Glomerular visceral epithelial cell (primary cell): ENCODE measurements at regions not wholly inside any gene's neighbourhood (a gene's known extent, or its start where the extent isn't known, plus 50 kb on each side); places are given as distances from the start of the nearest gene placed in this dataset.
"Not testable (repeated sequence)": the region's sequence is repeated elsewhere in the genome, so short reads cannot be mapped to it uniquely, and the experiment has no call there.

Experiments used
- DNase-seq: peaks from one replicate; pipeline ENCODE4 v3.0.0-alpha.2; 2016; ENCODE audit errors: extremely low spot score

DNA sequence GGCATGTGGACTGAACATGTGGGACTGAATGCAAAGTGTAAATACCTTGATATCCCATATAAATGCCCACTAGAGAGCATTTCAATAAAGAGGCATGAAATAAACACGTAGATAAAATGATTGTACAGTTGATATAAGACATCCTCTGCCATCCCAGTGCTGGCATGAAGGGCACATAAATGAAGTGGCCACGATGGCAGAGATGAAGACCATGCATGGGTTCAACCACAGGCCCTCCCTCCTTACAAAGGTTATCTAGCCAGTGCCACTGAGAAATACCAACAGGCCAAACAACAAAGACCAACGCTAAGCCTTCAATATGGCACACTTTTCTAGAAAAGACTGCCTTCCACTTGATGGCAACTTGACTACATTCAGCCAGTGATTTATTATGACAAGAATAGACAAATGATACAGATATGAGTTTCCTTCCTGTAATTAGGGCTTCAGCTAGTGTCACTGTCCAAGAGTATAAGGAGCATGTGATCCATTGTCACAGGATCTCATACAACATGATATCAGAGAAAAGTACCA, 493.9 kb upstream of the MAP2 start:
- no peak for DNase-seq

DNA sequence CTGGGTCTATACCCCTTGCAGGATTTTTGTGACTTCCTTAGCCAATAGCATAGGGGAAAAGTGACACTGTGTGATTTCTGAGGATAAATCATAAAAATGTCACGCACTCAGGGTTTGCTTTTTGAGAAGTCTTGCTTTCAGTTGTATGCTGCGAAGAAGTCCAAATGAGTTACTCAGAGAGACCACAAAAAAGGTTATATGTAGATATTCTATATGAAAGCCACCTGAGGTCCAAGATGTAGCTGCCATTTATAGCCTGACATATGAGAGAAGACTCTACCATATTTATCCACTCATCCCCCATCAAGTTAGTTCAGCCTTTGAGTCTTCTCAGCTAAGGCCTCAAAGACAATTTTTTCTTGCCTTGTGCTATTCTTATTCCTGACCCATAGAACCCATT, 488.3 kb upstream of the MAP2 start:
- DNase-seq: no peak

DNA sequence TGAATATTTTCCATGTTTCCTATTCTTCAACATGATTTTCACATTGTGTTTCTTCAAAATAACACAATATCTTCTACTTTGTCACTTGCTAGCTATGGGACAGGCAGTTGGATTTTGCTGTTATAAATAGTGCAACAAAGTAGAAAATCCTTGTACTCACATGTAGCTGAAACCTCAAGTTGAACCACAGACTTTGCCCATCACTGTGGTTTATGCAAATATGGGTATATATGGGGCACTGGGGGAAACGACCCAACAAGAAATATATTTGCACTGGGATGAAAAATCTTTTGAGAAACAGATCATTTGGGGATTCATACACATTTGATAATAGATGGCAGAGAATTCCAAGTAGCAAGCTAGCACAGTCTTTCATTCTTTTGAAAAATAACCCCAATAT, 486.3 kb upstream of the MAP2 start:
- peak; percentile 20 for DNase-seq

DNA sequence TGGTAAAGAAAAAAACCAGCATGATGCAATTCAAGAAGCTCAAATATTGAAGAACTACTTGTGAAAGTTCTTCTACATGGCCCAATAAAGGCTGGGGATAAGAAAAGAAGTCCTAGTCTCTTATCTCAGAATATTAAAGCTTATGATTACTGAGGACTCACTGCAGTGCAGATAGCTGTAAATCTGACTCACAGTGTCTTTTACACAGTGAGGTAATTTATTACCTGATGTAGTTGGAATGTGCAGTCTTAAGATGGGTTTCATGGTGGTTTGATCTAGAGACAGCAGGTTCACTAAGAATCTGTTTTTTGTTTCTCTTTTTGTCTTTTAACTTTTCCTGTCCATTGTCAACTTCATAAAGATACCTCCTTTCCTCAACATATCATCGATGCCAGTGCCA, 484.0 kb upstream of the MAP2 start:
- DNase-seq: peak; percentile 51

DNA sequence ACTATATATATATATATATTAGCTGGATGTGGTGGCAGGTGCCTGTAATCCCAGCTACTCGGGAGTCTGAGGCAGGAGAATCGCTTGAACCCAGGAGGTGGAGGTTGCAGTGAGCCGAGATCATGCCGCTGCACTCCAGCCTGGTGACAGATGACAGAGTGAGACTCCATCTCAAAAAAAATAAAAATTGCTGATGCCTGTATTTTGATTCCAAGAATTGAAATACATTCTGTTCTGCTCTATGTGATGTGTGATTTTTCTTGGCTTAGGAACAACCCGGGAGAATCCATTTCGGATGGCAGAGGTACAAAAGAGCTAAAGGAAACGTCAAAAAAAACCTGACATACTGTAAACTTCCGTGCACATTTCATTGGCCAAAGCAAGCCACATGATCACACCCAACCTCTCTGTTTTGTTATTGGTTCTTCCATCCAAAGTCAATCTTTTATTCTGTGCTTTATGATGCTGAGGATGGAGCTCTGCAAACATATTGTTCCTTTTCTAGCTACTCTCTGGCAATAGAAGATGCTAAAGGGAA, 478.1 kb upstream of the MAP2 start:
- DNase-seq: no peak

DNA sequence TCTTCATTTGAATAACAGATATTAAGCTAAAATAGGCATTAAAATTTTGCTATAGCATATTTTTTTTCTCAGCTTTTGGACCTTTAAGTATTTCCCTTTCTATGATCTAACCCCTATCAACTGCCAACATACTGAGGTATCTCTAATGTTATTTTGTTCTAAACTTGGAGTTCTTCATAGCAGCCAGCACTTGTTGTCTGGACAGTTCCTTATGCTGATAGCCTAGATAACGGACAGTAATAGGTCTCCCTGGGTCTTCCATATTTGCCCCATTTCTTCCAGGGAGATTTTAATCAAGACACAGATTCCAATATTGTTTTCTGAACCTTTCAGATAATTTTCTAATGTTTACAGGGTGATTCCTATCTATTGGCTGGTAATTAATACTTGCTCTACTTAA, 475.8 kb upstream of the MAP2 start:
- no peak for DNase-seq

DNA sequence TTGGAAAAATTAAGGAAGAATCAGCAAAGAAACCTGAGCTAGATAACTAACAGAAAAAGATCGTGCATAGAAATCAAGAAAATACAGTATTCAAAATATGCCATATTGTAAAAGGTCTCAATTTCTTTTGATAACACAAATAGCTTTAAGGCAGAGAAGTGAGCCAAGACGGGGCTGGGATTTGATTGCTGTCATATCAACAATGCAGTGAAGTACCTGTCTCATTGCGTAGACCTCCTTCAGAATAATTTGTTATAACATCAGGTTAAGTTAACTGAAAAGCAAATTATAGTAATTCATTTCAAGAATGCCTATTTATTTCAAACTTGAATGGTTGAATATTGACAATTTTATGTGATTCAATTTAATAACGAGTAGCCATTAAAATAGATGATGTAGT, 453.8 kb upstream of the MAP2 start:
- DNase-seq: no peak

DNA sequence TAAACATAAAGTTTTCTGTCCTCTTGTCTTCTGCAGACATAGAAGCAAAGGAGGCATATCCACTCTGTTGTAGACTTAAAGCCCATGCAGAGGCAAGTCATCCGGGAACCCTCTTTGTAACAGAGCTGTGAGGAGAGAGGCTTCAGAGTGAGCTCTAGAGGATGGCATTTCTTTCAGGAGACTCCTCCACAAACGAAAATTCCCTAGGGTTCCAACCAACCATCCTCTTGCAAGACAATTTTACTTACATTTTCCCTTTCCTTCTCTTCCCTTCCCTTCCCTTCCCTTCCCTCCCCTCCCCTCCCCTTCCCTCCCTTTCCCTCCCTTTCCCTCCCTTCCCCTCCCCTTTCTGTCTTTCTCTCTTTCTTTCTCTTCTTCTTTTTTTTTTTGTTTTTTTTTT, 446.3 kb upstream of the MAP2 start:
- DNase-seq: no peak

DNA sequence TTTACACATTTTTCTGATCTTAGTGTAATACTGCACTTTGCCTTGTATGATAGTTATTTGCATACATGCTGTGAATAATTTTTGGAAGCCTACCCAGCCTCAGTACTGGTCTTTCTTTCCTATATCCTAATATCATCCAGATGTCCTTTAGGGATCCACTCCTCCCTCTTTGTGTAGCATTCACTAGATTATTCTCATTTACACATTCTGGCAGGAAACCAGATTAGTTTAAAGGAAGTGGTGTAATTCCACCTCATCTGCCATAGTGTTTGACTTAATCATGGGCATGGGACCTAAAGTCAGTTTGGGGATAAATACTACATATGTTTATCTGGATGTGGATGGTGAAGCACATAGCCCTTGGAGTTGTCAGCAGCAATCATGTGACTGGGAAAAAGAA, 444.9 kb upstream of the MAP2 start:
- DNase-seq: no peak

DNA sequence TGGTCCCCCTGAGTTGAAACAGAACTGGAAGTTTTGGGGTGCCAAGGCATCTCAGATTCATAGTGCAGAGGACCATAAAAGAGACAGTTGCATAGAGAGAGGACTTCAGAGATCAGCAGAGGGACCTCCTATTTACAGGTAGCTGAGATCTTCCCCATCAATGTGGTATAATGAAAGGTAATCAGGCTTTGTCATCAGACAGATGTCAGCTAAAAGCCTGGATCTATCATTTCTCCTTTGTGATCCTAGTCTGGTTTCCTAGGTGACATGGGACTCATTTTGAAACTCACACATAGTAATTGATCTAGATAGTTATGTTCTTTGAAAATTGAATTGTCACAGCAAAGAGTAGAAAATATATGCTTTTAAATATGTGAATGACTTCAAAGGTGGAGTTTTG, 443.5 kb upstream of the MAP2 start:
- no peak for DNase-seq

DNA sequence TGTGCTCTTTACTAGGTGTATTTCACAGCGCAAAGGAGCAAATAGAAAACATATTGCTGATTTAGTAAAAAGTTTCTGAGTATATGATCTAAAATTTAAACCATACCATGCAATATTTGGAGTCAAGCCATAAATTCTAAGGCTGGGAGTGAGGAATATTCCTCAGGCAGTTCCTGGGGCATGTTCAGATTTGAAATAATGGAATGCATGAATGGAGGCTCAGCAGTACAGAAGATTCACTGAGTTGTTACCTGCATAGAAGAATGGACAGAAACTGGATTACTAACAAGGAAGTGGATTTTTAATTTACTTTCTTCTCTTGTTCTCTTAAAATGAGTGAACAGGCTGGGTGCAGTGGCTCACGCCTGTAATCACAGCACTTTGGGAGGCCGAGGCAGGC, 441.0 kb upstream of the MAP2 start:
- no peak for DNase-seq

DNA sequence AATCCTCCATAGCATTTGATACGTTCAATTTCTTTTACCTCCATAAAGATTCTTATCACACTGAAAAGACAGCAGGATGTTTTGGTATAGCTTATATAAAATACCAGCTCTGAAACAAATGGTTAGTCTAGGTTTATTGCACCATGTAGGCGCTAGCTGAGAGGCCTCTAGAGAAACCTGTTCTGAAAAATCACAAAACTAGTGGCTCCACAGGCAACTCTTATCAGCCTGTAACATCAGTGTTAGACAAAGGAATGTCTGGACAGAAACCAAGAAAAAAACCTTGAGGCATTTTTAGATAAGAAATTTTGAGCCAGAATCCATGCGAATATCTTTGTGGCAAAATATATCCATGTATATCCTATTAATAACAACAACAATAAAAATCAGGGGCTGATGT, 440.4 kb upstream of the MAP2 start:
- no peak for DNase-seq

DNA sequence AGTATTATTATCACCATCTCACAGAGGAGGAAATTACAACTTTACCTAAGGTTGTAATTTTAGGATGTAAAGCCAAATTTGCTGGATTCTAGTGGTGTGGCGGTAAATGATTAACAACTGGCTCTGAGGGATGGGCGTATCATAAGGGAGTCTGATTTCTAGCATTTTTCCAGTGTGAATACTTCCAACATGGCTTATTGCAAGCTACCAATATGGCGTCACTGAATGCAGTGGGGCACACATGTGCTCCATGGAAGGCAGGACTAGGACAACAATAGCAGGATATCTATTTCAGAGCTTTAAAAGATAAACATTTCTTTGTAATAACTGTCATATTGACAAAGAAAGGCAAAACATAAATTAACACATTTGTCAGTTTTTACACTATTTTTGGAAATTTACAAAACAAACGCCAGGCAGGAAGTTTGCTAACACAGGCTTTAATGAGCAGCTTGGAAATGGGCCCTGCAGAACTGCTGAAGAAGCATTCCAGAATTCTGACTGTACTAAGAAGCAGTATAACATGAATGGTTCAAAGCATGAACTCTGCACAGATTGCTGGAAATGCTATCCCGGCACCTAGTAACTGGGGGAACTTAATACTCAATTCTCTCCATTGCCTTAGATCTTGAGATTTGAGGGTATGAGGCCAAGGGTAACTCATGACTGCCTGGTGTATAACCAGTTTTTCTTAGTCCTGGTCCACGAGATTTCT, 439.3 kb upstream of the MAP2 start:
- no peak for DNase-seq

DNA sequence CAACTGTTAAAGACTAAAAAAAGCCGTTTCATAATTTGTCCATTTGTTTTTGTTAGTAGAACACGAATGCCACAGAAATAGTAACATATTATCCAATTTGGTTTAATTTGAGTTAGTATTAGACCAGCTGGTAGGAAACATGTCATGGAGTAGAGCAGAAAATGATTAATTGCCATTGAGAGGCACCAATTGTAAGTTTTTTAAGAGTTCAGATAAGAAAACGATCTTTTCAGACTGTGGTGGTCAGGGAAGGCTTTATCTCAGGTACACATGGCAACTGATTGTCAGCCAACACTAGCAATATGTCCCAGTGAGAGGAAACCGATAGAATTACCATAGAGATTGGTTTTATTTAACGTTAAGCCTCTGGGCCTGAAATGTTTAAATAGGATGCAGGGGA, 438.2 kb upstream of the MAP2 start:
- no peak for DNase-seq

DNA sequence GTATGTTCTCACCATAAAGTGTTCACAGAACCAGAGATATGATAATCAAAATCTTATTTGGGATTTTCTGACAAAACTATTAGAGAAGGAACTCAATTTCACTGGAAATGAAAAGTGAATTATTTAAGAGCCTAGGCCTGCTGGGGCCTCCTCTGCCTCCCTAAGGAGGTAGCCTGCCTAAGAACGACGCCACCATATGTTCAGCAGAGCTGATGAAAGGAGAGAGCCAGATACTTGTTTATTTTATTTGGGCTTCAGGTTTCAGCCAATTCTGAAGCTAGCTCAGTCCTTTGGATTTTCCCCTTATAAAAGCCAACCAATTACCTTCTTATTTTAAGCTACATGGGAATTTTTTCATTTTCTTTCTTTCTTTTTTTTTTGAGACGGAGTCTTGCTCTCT, 433.1 kb upstream of the MAP2 start:
- no peak for DNase-seq

DNA sequence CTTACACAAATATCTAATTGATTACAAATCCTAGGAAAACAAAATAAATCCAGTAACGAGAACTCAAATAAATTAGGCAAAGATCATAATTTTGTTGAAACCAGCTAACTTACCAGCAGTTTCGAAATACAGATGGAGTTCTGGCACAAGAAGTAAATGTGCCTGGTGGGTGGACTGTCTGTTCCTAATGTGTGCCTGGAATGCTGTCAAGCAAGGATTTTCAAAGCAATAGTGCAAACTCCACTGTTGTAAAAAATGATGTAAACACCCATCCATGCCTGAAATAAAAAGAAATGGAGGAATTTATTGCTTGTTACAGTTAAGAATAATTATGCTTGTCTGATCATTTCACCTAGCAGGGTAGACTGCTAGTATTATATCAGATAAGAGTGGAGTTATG, 423.9 kb upstream of the MAP2 start:
- DNase-seq: no peak

DNA sequence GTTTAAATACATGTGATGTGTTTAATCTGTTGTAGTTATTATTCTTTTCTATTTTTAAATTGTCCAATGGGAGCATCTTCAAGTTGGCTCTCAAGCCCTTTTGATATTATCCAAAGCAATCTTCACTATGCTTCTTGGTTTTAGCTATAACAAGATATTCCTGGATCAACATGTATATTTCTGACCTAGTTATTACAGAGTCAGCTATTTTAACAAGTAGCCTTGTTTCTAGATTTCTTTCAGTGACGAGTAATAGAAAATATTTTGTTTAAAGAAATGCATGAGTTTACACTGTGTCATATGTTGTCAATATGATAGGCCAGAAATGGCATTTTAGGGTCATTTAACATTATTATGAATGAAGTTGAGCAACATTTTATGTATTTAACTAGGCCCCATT, 421.8 kb upstream of the MAP2 start:
- DNase-seq: no peak

DNA sequence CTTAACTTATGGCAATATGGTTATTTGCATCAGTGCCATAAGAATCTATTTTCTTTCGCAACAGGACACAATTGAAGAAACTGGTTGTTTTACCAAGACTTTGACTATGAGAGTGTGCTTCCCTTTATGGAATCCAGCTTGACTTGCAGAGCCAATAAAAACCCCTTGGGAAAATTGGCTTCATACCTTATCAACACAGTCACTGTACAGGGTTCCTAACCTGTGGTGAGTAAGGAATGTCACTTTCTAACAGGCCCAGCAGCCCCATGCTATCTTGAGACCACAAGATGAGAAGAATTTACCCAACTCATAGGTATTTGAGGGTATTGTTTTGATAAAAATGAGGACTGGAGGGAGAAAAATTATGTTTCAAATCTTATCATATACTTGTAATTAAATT, 418.5 kb upstream of the MAP2 start:
- DNase-seq: peak; percentile 12

DNA sequence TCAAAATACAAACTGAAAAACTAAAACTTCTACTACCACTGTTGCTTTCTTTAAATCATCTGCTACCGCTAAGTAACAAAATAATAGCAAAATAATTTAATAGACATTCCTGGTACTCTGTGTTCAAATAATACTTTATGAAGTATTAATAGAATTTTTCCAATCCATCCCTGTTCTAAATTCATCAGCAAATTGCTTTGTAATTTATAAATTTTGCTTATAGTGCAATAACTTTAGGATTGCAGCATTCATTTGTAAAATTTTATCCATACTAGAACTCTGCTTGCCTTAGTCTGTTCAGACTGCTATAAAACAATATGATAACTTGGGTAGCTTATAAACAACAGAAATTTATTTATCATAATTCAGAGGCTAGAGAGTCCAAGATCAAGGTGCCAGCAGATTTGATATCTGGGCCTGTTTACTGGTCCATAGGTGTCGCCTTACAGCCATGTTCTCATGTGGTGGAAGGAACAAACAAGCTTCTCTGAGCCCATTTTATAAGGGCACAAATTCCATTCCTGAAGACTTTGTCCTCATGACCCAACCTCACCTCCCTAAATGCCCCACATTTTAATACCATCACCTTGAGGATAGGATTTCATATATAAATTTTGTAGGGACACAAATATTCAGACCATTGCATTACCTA, 415.1 kb upstream of the MAP2 start:
- no peak for DNase-seq

DNA sequence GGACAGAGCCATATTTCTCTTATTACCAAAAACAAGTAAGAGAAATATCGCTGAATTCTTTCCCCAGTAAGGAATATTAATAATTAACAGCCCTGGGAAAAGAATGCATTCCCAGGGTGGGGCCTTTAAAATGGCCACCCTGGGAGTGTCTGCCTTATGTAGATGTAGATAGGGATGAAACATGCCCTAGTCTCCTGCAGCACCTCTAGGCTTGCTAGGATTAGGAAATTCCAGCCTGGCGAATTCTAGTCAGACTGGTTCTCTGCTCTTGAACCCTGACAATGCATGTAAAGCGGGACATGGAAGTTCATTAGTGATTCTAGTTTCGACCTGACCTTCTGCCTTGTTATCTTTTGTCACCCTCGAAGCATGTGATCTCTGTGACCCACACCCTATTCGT, 405.2 kb upstream of the MAP2 start:
- not testable (repeated sequence) for DNase-seq

DNA sequence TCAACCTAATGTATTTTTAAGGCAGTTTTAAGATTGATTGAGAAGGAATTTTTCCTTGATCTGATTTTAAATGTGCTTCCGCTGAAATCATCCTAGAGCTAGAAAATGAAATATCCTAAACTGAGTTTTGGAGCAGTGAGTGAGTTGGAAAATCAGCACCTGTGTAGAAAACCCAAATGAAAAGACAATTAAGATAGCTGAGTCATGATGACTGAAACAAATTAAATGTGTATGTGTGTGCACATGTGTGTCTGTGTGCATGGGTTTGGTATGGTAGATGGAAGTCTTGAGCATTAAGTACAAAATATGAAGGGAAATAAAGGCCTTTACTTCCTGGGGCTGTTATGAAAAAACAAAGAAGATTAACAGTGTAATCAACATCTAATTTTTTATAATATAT, 394.6 kb upstream of the MAP2 start:
- DNase-seq: no peak

DNA sequence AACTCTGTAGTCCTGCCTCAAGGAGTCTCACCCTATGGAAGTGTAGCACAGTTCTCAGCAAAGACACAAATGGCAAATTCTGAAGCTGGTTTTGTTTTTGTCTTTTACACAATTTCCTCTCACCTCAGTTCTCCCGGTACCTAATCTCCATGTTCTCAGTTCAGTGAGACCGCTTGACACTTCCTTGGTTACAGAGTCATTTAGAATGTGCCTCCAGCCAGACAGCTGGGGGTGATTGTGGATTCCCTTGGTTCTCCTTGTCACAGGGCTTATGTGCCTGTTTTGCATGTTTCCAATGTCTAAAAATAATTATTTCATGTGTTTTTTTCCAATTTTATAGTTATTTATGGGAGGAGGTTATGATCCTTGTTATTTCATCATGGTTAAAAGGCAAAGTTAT, 379.5 kb upstream of the MAP2 start:
- DNase-seq: no peak

DNA sequence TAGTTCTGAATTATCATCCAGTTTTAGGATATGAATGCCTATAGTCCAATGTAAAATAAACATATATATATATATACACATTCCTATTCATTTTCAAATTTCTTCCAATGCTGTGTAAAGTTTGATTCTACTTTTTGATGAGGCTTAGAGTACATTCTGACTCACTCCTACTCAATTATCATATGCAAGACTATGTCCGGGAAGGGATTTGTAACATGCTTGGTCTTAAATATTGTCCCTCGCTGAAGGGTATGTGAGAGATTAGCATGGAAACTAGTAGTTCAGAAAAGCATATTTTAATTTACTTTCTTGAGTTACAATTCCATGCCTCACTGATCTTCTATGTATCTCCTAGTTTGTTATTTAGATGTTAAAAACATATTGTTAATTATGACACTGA, 377.7 kb upstream of the MAP2 start:
- DNase-seq: no peak
